Liver (tissue), 8 donors: ENCODE measurements at regions not wholly inside any gene's neighbourhood (a gene's known extent, or its start where the extent isn't known, plus 50 kb on each side); places are given as distances from the start of the nearest gene placed in this dataset.

Experiments
- DNase-seq: peaks from one replicate; pipeline ENCODE4 v3.0.0-alpha.2; 2017; ENCODE audit warnings: low spot score
- H3K27ac ChIP-seq, 2 donors: one replicate each; pipeline ENCODE4 v1.7.0; 2013; ENCODE audit warnings: inconsistent platforms in 2 of 2, low read length in 2 of 2, control low read depth in 1 of 2, low read depth in 1 of 2, mild to moderate bottlenecking in 1 of 2
- H3K27me3 ChIP-seq, 4 donors: one replicate each; pipeline versions ENCODE4 v1.6.1 to v1.7.0; 2013; ENCODE audit warnings: low read length in 3 of 4, inconsistent platforms in 1 of 4, mild to moderate bottlenecking in 1 of 4, moderate library complexity in 1 of 4; ENCODE audit not compliant: control insufficient read depth in 4 of 4, insufficient read depth in 4 of 4
- H3K36me3 ChIP-seq, 4 donors: one replicate each; pipeline versions ENCODE4 v1.6.1 to v1.7.0; 2013; ENCODE audit warnings: low read length in 3 of 4, mild to moderate bottlenecking in 3 of 4, low read depth in 1 of 4, moderate library complexity in 1 of 4; ENCODE audit not compliant: control insufficient read depth in 4 of 4, insufficient read depth in 3 of 4
- H3K4me1 ChIP-seq, 4 donors: one replicate each; pipeline versions ENCODE4 v1.6.1 to v1.7.0; 2013; ENCODE audit warnings: low read length in 3 of 4, mild to moderate bottlenecking in 3 of 4, moderate library complexity in 1 of 4; ENCODE audit not compliant: control insufficient read depth in 4 of 4, insufficient read depth in 4 of 4
- H3K4me3 ChIP-seq, 3 donors: one replicate each; pipeline versions ENCODE4 v1.6.1 to v1.7.0; 2013; ENCODE audit warnings: low read length in 3 of 3, control low read depth in 1 of 3, low read depth in 1 of 3, mild to moderate bottlenecking in 1 of 3
- H3K9ac ChIP-seq, 2 donors: one replicate each; pipeline ENCODE4 v1.7.0; 2013; ENCODE audit warnings: low read length in 2 of 2, mild to moderate bottlenecking in 2 of 2, moderate library complexity in 2 of 2, control low read depth in 1 of 2, low read depth in 1 of 2
- H3K9me3 ChIP-seq, 4 donors: one replicate each; pipeline versions ENCODE4 v1.6.1 to v1.7.0; 2013; ENCODE audit warnings: low read length in 3 of 4; ENCODE audit not compliant: control insufficient read depth in 4 of 4
- ATF3 ChIP-seq: IDR thresholded peaks from 2 replicates; pipeline ENCODE4 v1.6.1; 2016; ENCODE audit warnings: antibody characterized with exemption
- CTCF ChIP-seq: fragments of 150-350 bp; IDR thresholded peaks from 2 replicates; pipeline ENCODE4 v1.5.1; 2017; ENCODE audit warnings: improper control_type of control experiment, low read depth, low read length; ENCODE audit not compliant: missing input control
- EGR1 ChIP-seq, 2 donors: IDR thresholded peaks; 2 replicates each; pipeline ENCODE4 v1.6.1; 2016 to 2018; ENCODE audit warnings: antibody characterized with exemption in 2 of 2, low read depth in 2 of 2
- FOXA1 ChIP-seq: IDR thresholded peaks from 2 replicates; pipeline ENCODE4 v1.6.1; 2016; ENCODE audit warnings: antibody characterized with exemption
- FOXA2 ChIP-seq: IDR thresholded peaks from 2 replicates; pipeline ENCODE4 v1.6.1; 2016; ENCODE audit warnings: antibody characterized with exemption
- GABPA ChIP-seq, 2 donors: IDR thresholded peaks in 1 of 2; conservative IDR thresholded peaks in 1 of 2; 2 replicates each; pipeline ENCODE4 v1.6.1; 2016; ENCODE audit warnings: antibody characterized with exemption in 2 of 2, mild to moderate bottlenecking in 1 of 2, moderate library complexity in 1 of 2
- HNF4A ChIP-seq, 2 donors: conservative IDR thresholded peaks; 2 replicates each; pipeline ENCODE4 v1.6.1; 2016; ENCODE audit warnings: antibody characterized with exemption in 2 of 2, mild to moderate bottlenecking in 2 of 2
- HNF4G ChIP-seq: IDR thresholded peaks from 2 replicates; pipeline ENCODE4 v1.6.1; 2016; ENCODE audit warnings: antibody characterized with exemption
- JUND ChIP-seq, 2 donors: IDR thresholded peaks; 2 replicates each; pipeline ENCODE4 v1.6.1; 2016; ENCODE audit warnings: antibody characterized with exemption in 2 of 2
- MAX ChIP-seq: IDR thresholded peaks from 2 replicates; pipeline ENCODE4 v1.6.1; 2016; ENCODE audit warnings: antibody characterized with exemption
- NR2F2 ChIP-seq: IDR thresholded peaks from 2 replicates; pipeline ENCODE4 v1.6.1; 2016; ENCODE audit warnings: antibody characterized with exemption
- RAD21 ChIP-seq, 2 donors: IDR thresholded peaks; 2 replicates each; pipeline ENCODE4 v1.6.1; 2016; ENCODE audit warnings: antibody characterized with exemption in 2 of 2, mild to moderate bottlenecking in 2 of 2
- REST ChIP-seq: IDR thresholded peaks from 2 replicates; pipeline ENCODE4 v1.6.1; 2016; ENCODE audit warnings: antibody characterized with exemption, mild to moderate bottlenecking
- RXRA ChIP-seq, 2 donors: IDR thresholded peaks; 2 replicates each; pipeline ENCODE4 v1.6.1; 2017 to 2018; ENCODE audit warnings: antibody characterized with exemption in 2 of 2, mild to moderate bottlenecking in 1 of 2
- SP1 ChIP-seq: IDR thresholded peaks from 2 replicates; pipeline ENCODE4 v1.6.1; 2018; ENCODE audit warnings: antibody characterized with exemption, mild to moderate bottlenecking
- TAF1 ChIP-seq: conservative IDR thresholded peaks from 2 replicates; pipeline ENCODE4 v1.6.1; 2016; ENCODE audit warnings: antibody characterized with exemption, mild to moderate bottlenecking
- YY1 ChIP-seq: IDR thresholded peaks from 2 replicates; pipeline ENCODE4 v1.6.1; 2016; ENCODE audit warnings: antibody characterized with exemption, mild to moderate bottlenecking
- ZBTB33 ChIP-seq: IDR thresholded peaks from 2 replicates; pipeline ENCODE4 v1.6.1; 2016; ENCODE audit warnings: antibody characterized with exemption
- whole genome bisulfite sequencing: extraction: QIAGEN DNeasy Blood & Tissue Kit; methylation state at CpG from one replicate; pipeline ENCODE4 v1.1.7; 2013; 5-methylcytosine and 5-hydroxymethylcytosine counted together
- donor health status: healthy.
- donor health status: healthy.
- donor health status: healthy.
- donor health status: healthy.
- donor health status: healthy.

- Histone ChIP-seq H3K27ac (no peak overlapping the region), H3K9ac (no peak overlapping the region)
- DNase-seq: no peak
These were observed 56.0 kb upstream of the PCAT7 start for GRCh38 chr9:94498801-94499453.

GRCh38 chr9:94504358-94504757, 50.5 kb upstream of the PCAT7 start:
- no peak for DNase-seq
- 85% methylated on average over 3 of the region's 3 CpGs for WGBS

More at GRCh38 chr9:94498801-94499453, 56.0 kb upstream of the PCAT7 start:
- no peaks in the 10 kb centered on the region for H3K27me3 ChIP-seq
- TF ChIP-seq CTCF: no peak
- no peak for TF ChIP-seq MAX
- H3K9me3 ChIP-seq: no peaks in the 10 kb centered on the region
- H3K4me1 ChIP-seq: no peaks in the 10 kb centered on the region
- H3K36me3 ChIP-seq: no peaks in the 10 kb centered on the region
- 90% methylated on average over 5 of the region's 5 CpGs for WGBS
- no peak overlapping the region for H3K4me3 ChIP-seq

More at GRCh38 chr9:94504358-94504757, 50.5 kb upstream of the PCAT7 start:
- no peaks in the 10 kb centered on the region for H3K9me3 ChIP-seq
- H3K36me3 ChIP-seq: no peaks in the 10 kb centered on the region
- no peak overlapping the region for H3K9ac ChIP-seq
- H3K27me3 ChIP-seq: no peaks in the 10 kb centered on the region
- H3K27ac ChIP-seq: no peak overlapping the region
- no peak overlapping the region for H3K4me3 ChIP-seq
- H3K4me1 ChIP-seq: peaks cover 0 to 1% (median 0%) of the 10 kb centered on the region in 4 donors
- TF ChIP-seq RAD21 (IDR thresholded peaks at IDR 0.05) (no peak), ATF3 (no peak), CTCF (no peak), HNF4G (no peak), EGR1 (IDR thresholded peaks at IDR 0.05; ENCODE audit: low read depth in 2 of 2) (no peak), NR2F2 (no peak), GABPA (IDR thresholded peaks at IDR 0.05 in 1 of 2, conservative IDR thresholded peaks at IDR 0.05 in 1 of 2) (no peak), JUND (IDR thresholded peaks at IDR 0.05) (no peak), FOXA1 (no peak), TAF1 (no peak), FOXA2 (no peak), ZBTB33 (no peak), SP1 (no peak), REST (no peak), YY1 (no peak), RXRA (IDR thresholded peaks at IDR 0.05) (no peak), MAX (no peak), HNF4A (conservative IDR thresholded peaks at IDR 0.05) (no peak)
